G401 (cell line): ENCODE measurements at regions not wholly inside any gene's neighbourhood (a gene's known extent, or its start where the extent isn't known, plus 50 kb on each side); places are given as distances from the start of the nearest gene placed in this dataset.
A peak's percentile ranks its signal among the peaks of the same experiment; 100 is the strongest.
"Not testable (repeated sequence)": the region's sequence is repeated elsewhere in the genome, so short reads cannot be mapped to it uniquely, and the experiment has no call there.

Experiments used
- DNase-seq: peaks from one replicate; pipeline ENCODE4 v3.0.0-alpha.2; 2015; ENCODE audit warnings: low spot score
- in situ Hi-C: cut with HindIII; loops from 2 replicates; pipeline ENCODE4 v1.10.0; 2016; ENCODE audit warnings: low sequenced_read_pairs, mixed read lengths

GRCh38 chr5:112563169-112563826, 144.2 kb upstream of the EPB41L4A start:
- in situ Hi-C loops: no loop called here
- no peak for DNase-seq

DNA sequence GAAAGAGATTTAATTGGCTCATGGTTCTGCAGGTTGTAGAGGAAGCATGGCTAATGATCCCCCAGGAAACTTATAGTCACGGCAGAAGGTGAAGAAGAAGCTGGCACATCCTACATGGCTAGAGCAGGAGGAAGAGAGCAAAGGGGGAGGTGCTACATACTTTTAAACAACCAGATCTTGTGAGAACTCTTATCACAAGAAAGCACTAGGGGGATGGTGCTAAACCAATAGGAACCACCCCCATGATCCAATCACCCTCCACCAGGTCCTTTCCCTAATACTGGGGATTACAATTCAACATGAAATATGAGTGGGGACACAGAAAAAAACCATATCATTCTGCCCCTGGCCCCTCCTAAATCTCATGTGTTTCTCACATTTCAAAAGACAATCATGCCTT, 147.2 kb upstream of the EPB41L4A start:
- no peak for DNase-seq
- in situ Hi-C loops: no loop called here

DNA sequence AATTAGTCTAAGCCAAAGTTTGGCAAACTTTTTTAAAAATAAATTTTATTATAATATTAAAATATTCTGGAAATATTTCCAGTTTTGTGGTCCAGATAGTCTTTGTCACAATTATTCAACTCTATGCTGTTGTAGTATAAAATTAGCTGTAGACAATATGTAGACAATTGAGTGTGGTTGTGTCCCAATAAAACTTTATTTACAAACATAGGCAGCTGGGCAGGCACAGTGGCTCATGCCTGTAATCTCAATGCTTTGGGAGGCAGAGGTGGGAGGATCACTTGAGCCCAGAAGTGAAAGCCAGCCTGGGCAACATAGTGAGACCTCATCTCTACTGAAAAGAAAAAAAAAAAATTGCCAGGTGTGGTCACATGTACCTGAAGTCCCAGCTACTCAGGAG, 150.5 kb upstream of the EPB41L4A start:
- in situ Hi-C loops: no loop called here
- no peak for DNase-seq

DNA sequence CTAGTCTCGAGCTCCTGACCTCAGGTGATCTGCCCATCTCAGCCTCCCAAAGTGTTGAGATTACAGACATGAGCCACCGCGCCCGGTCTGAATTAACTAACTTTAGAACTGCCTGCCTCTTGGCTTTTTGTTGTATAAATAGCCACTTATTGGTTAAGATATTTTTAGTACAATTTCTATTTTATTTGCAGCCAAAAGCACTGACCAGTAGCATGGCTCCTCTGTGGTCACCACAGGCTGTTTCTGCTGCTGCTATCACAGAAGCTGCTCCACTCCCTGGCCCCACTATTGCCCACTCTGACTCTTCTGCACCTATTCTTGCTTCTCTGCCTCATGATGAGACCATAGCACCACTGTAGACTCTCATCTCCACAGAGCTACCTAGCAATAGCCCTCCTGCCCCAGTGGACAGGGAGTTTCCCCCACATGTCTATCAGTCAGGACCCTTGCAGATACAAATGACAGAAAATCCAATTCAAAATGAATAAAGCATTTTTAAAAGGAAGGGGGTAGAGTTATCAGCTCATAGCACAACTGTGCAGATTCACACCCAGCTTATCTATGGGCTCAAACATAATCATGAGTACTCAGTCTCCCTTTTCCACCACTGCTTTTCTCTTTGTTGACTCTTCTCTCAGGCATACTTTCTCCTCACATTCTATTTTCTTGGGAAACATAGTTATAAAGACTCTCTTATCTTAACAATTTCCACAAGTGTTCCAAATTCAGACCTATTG, 151.8 kb upstream of the EPB41L4A start:
- no peak for DNase-seq
- in situ Hi-C loops: no loop called here

DNA sequence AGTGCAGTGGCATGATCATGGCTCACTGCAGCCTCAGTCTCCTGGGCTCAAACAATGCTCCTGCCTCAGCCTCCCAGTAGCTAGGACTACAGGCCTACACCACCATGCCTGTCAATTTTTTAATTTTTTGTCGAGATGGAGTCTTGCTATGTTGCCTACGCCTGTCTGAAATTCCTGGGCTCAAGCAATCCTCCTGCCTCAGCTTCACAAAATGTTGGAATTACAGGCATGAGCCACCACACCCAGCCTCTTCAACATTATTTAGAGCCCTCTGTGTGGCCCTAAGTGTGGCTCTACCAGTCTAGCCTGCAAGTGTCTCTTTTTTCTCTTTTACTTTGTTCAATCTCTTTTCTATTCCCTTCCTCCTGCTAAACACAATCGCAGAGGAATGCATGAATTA, 154.4 kb upstream of the EPB41L4A start:
- in situ Hi-C loops: no loop called here
- DNase-seq: no peak

DNA sequence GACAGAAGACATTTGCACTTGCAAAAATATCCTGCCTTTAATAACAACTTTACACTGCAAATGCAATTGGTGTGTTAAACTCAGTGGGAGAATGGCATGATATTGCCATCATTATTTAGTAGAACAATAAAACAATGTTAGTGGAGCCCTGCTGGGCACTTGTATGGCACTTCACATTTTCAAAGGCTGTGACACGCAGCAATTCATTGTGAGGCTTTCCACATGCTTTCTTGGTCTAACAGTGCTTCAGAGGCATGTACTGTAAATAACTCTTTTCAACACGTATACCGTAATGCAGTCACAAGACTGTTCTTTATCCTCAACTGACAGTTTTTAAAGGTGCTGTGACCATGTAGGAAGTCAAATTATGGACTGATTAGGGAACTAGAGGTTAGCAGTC, 155.5 kb upstream of the EPB41L4A start:
- no peak for DNase-seq
- in situ Hi-C loops: no loop called here

DNA sequence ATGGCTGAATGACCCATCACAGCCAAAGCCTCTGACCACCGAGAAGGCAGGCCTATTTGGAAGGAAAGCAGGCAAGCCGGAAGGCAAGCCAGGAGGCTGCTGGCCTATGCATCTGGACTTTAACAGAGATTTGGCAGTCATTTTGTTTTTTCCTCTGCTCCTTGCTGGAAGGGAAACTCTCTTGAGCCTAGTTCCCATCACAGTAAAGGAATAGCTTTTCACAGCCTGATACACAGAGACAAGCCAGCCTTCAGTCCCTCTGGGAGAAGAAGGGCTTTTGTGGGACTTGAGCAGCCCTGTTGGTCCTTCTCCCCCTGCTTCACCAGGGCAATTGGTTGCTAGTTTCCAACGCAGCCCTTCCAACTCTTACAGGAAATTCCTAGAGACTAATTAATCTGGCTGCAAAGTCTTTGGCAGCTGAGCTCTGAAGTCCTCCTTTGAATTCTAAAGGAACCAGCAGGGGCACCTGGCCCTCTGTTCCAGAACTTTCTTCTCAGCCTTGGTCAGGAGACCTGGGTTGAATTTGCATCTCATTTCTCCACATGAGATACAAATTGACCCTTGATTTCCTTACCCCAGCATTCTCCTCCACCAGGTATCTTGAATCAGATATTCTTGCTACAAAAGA, 157.3 kb upstream of the EPB41L4A start:
- peak; percentile 32 for DNase-seq
- in situ Hi-C loops: no loop called here

DNA sequence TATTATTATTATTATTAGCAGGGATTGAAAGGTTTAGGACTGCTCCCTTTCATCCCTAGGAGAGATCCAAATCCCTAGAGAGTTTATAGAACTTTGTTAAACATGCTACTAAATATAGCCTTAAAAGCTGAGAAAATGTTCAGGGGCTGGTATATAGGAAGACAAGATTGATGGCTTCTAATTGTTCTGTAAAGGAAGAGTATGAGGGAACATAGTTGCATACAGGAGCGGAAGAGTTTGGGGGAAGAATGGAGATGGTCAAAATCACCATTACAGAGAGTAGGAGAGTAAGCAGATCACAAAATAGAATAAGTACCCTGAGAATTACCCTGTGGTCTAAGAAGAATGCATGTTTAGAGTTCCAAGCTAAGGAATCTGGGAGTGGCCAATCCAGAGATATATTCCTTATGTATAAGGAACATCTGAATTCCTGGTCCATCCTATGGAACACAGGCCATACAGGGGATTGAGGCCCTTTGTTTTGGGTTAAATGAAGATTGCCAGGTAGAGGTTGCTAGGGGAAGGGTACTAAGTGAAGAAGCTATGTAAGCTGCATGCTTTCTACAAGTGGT, 158.0 kb upstream of the APC start:
- in situ Hi-C loops: no loop called here

DNA sequence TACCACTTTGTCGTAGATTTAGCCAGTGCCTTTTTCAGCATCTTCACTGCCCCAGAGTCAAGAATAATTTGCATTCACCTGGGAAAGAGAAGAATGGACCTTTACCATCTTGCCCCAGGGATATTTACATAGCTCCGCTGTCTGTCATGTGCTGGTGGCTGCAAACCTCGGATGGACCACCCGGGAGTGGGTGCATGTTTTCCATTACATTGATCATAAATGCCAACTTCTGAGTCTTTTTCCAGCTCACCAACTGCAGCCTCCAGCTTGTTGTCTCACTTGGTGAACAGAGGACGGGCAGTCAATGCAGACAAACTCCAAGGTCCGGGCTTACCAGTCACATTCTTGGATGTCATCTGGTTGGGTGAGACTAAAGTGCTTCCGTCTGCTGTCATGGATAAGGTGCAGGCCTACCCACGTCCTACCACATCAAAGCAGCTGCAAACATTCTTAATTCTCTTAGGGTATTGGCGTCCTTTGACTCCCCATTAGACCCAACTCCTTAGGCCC, 155.8 kb upstream of the APC start:
- no peak for DNase-seq

More for the DNA sequence above, 158.0 kb upstream of the APC start:
- DNase-seq: no peak

GRCh38 chr5:112583166-112583565, 154.5 kb upstream of the APC start:
- no peak for DNase-seq
- in situ Hi-C loops: no loop called here

More for the DNA sequence above, 155.8 kb upstream of the APC start:
- in situ Hi-C loops: no loop called here

DNA sequence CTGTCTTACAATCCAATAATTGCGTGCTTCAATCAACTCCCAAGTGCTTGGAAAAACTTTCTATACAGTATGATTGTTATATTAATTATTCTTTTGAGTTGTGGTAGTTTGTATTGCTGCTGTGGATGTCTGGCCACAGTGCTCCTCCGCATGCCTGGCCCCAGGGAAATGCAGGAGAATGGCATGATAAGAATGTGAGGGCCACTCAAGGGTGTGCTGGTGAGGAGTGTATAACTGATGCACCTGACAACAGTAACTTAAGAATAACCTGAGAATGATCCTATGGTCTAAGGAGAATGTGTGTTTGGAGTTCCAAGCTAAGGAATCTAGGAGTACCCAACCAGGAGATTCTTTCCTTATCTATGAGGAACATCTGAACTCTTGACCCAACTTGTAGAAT, 152.9 kb upstream of the APC start:
- in situ Hi-C loops: no loop called here
- DNase-seq: no peak

DNA sequence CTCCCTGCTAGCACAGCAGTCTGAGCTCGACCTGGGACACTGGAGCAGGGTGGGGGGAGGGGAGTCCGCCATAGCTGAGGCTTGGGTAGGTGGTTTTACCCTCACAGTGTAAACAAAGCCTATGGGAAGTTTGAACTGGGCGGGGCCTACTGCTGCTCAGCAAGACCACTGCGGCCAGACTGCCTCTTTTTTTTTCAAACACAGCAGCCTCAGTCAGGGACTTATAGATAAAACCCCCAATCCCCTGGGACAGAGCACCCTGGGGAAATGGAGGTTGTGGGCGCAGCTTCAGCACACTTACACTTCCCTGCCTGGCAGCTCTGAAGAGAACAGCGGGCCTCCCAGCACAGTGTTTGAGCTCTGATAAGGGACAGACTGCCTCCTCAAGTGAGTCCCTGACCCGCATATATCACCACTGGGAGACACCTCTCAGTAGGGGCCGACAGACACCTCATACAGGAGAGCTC, 151.1 kb upstream of the APC start:
- DNase-seq: no peak
- in situ Hi-C loops: no loop called here

- DNase-seq, in situ Hi-C loops: not testable (repeated sequence)
Measured at GRCh38 chr5:112590858-112591257, 146.8 kb upstream of the APC start.

GRCh38 chr5:112594095-112594850, 143.4 kb upstream of the APC start:
- in situ Hi-C loops: no loop called here
- peak; percentile 71 for DNase-seq

DNA sequence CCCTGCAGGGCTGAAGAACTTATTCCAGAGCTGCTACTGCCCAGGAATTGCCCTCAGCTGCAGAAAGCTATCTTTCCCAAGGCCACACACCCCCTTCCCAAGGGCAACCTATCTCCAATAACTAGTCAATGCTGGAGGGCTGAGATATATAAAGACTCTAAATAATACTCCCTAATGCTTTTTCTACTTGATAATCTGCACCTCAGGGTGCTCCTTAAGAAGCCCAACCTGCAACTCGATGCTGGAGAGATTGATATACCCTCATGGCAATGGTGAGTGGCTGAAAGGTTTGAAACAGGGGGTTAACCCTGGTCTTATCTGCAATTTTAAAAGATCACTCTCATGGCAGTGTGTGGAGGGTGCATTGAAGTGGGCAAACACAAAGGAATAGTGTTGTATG, 142.7 kb upstream of the APC start:
- DNase-seq: no peak
- in situ Hi-C loops: no loop called here

DNA sequence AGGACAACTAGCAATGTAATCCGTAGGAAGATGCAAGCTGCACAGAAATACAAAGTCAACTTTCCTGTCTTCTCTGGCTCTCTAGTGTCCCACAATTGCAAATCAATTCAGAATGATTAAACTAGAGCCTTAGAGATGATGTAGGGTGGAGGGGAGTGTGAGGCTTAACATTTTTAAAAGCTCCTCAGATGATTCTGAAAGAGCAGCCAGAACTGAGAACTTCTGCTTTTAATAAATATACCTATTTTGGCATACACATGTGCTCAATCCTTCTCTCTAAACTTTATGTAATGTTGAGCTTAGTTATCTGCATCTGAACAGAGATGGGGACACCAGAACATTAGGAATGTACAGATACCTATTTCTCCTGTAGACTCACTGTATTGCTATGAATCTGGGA, 139.9 kb upstream of the APC start:
- no peak for DNase-seq
- in situ Hi-C loops: no loop called here

GRCh38 chr5:112600510-112600909, 137.2 kb upstream of the APC start:
- in situ Hi-C loops, DNase-seq: not testable (repeated sequence)

DNA sequence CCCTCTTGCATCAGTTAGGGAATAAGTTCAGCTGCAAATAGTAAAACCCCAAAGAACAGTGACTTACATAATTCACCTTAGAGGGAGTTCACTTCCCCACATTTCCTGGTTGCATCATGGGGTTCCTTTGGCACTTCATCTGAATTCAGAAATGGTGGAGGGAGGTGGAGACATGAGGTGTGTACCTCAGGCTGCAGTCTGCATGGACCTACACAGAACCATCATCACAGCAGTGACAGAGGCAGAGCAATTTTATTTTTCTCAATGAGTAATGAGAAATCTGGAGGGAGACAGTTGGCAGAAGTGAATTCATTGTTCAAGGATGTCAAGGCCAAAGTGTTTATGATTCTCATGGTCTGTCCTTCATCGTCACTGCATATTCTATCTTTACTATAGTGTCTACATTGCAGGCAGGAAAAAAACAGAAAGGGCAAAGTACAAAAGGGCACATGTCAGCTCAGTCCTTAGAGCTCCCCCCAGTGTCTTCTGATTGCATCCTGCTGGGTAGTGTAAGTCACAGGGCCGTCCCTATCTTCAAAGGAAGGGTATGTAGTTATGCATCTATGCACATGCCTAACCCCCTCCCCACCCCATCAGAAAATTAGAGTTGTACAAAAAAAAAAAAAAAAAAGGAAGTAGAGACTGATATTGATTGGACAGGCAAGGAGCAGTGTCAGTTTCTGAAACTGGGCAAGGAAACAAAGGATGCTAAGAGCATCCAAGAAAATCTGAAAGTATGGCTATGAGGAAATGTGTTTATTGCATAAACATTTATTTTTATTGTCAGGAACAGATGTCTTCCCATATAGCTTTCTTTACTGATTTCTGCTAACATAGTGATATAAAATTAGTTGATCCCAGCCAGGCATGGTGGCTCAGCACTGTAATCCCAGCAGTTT, 132.7 kb upstream of the APC start:
- DNase-seq: no peak
- in situ Hi-C loops: no loop called here
